Fibroblast of lung (primary cell): ENCODE measurements at regions not wholly inside any gene's neighbourhood (a gene's known extent, or its start where the extent isn't known, plus 50 kb on each side); places are given as distances from the start of the nearest gene placed in this dataset.

Source experiments
- EZH2 ChIP-seq: IDR thresholded peaks from 2 replicates; pipeline ENCODE4 v1.5.1; 2012; ENCODE audit warnings: low read length, control low read depth, mild to moderate bottlenecking; ENCODE audit errors: missing control alignments
- TF ChIP-seq, protein P1 (sequence below), 2 donors: IDR thresholded peaks in 1 of 2; conservative IDR thresholded peaks in 1 of 2; 1 replicate in 1 of 2; 2 replicates in 1 of 2; pipeline ENCODE4 v1.5.1; 2011 to 2012; ENCODE audit warnings: low read length in 2 of 2, control low read depth in 1 of 2, inconsistent platforms in 1 of 2, low read depth in 1 of 2, mild to moderate bottlenecking in 1 of 2

DNA sequence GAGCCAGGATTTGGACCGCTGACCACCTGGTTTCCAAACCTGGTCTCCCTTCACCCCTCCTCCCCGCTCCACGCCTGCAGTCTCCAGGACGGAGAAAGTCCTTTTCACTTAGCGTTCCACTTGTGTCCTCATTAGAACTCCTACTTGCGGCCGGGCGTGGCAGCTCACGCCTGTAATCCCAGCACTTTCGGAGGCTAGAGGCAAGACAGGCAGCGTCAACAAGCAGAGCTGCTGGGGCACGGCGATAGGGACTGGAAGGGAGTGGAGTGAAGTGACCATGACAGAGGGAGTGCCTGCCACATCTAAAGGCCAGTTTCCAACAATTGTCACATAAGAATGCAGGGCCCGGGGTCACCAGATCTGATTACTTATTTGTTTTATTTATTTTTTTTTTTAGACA, 132.5 kb upstream of the NCOR2 start:
- TF ChIP-seq, protein P1, sequence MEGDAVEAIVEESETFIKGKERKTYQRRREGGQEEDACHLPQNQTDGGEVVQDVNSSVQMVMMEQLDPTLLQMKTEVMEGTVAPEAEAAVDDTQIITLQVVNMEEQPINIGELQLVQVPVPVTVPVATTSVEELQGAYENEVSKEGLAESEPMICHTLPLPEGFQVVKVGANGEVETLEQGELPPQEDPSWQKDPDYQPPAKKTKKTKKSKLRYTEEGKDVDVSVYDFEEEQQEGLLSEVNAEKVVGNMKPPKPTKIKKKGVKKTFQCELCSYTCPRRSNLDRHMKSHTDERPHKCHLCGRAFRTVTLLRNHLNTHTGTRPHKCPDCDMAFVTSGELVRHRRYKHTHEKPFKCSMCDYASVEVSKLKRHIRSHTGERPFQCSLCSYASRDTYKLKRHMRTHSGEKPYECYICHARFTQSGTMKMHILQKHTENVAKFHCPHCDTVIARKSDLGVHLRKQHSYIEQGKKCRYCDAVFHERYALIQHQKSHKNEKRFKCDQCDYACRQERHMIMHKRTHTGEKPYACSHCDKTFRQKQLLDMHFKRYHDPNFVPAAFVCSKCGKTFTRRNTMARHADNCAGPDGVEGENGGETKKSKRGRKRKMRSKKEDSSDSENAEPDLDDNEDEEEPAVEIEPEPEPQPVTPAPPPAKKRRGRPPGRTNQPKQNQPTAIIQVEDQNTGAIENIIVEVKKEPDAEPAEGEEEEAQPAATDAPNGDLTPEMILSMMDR (conservative IDR thresholded peaks at IDR 0.05 in 1 of 2, IDR thresholded peaks at IDR 0.05 in 1 of 2; ENCODE audit: low read depth in 1 of 2, low read length in 2 of 2), result no peak
- no peak for TF ChIP-seq EZH2
